Stimulated activated naive B cell treated with anti-CD40 and anti-IgM and Interleukin-4, amounts not matched to agents 10 μg/mL and 1 μg/mL and 100 μg/mL, for 72 hours (primary cell): ENCODE measurements at regions not wholly inside any gene's neighbourhood (a gene's known extent, or its start where the extent isn't known, plus 50 kb on each side); places are given as distances from the start of the nearest gene placed in this dataset.
"Not testable (repeated sequence)": the region's sequence is repeated elsewhere in the genome, so short reads cannot be mapped to it uniquely, and the experiment has no call there.

Source experiments
- ATAC-seq, 2 donors: fragments of 150-1000 bp; cut with Tn5 transposase; replicated peaks; 2 replicates each; pipeline ENCODE4 v1.10.0; 2021; ENCODE audit warnings: moderate library complexity in 1 of 2
- DNase-seq: peaks from one replicate; pipeline ENCODE4 v3.0.0; 2021
- H3K27ac Mint-ChIP-seq: one replicate; pipeline ENCODE4 v1.8.0; 2022; ENCODE audit warnings: mild to moderate bottlenecking, mixed read lengths
- H3K27me3 Mint-ChIP-seq, 2 donors: one replicate each; pipeline ENCODE4 v1.8.0; 2022; ENCODE audit warnings: mixed read lengths in 2 of 2
- H3K36me3 Mint-ChIP-seq, 2 donors: one replicate each; pipeline ENCODE4 v1.8.0; 2022; ENCODE audit warnings: mixed read lengths in 2 of 2, mild to moderate bottlenecking in 1 of 2
- H3K4me1 Mint-ChIP-seq, 2 donors: one replicate each; pipeline ENCODE4 v1.8.0; 2022; ENCODE audit warnings: mixed read lengths in 2 of 2, mild to moderate bottlenecking in 1 of 2
- H3K4me3 Mint-ChIP-seq, 2 donors: one replicate each; pipeline ENCODE4 v1.8.0; 2022; ENCODE audit warnings: mild to moderate bottlenecking in 2 of 2, mixed read lengths in 2 of 2, moderate library complexity in 1 of 2
- H3K9me3 Mint-ChIP-seq, 2 donors: one replicate each; pipeline ENCODE4 v1.8.0; 2022; ENCODE audit warnings: mixed read lengths in 2 of 2, mild to moderate bottlenecking in 1 of 2

GRCh38 chr6:58047865-58048264 is 730.4 kb downstream of the PRIM2 start:
- H3K4me3 Mint-ChIP-seq, H3K9me3 Mint-ChIP-seq, ATAC-seq, H3K27me3 Mint-ChIP-seq, H3K4me1 Mint-ChIP-seq, DNase-seq, H3K27ac Mint-ChIP-seq, H3K36me3 Mint-ChIP-seq: not testable (repeated sequence)

- H3K4me1 Mint-ChIP-seq, H3K27me3 Mint-ChIP-seq, H3K27ac Mint-ChIP-seq, H3K36me3 Mint-ChIP-seq, H3K9me3 Mint-ChIP-seq, ATAC-seq, DNase-seq, H3K4me3 Mint-ChIP-seq: not testable (repeated sequence)
These were observed 738.2 kb downstream of the PRIM2 start for GRCh38 chr6:58055465-58056176.

GRCh38 chr6:58059701-58060100 is 742.3 kb downstream of the PRIM2 start:
- not testable (repeated sequence) for DNase-seq, H3K4me1 Mint-ChIP-seq, ATAC-seq, H3K9me3 Mint-ChIP-seq, H3K4me3 Mint-ChIP-seq, H3K27me3 Mint-ChIP-seq, H3K27ac Mint-ChIP-seq, H3K36me3 Mint-ChIP-seq

GRCh38 chr6:58063542-58063941 is 746.1 kb downstream of the PRIM2 start:
- H3K4me3 Mint-ChIP-seq, DNase-seq, H3K27me3 Mint-ChIP-seq, H3K9me3 Mint-ChIP-seq, H3K36me3 Mint-ChIP-seq, ATAC-seq, H3K4me1 Mint-ChIP-seq, H3K27ac Mint-ChIP-seq: not testable (repeated sequence)

- ATAC-seq, H3K27ac Mint-ChIP-seq, H3K36me3 Mint-ChIP-seq, H3K9me3 Mint-ChIP-seq, H3K4me3 Mint-ChIP-seq, H3K4me1 Mint-ChIP-seq, DNase-seq, H3K27me3 Mint-ChIP-seq: not testable (repeated sequence)
These were observed 750.6 kb downstream of the PRIM2 start for GRCh38 chr6:58067867-58068548.

GRCh38 chr6:58073263-58073662 is 755.8 kb downstream of the PRIM2 start:
- DNase-seq: no peak
- Mint-ChIP-seq H3K4me1 (no peaks in the 10 kb centered on the region), H3K36me3 (no peaks in the 10 kb centered on the region), H3K9me3 (peaks cover 0 to 1% of the 10 kb centered on the region in 2 donors), H3K27me3 (no peaks in the 10 kb centered on the region), H3K4me3 (no peak overlapping the region), H3K27ac (no peak overlapping the region)
- ATAC-seq: no peak

- not testable (repeated sequence) for DNase-seq, H3K27ac Mint-ChIP-seq, H3K4me3 Mint-ChIP-seq, H3K36me3 Mint-ChIP-seq, H3K9me3 Mint-ChIP-seq, ATAC-seq, H3K4me1 Mint-ChIP-seq, H3K27me3 Mint-ChIP-seq
These were observed 772.6 kb downstream of the PRIM2 start for GRCh38 chr6:58090067-58090466.

- not testable (repeated sequence) for ATAC-seq, H3K4me3 Mint-ChIP-seq
These were observed 779.8 kb downstream of the PRIM2 start for GRCh38 chr6:58097251-58097650.

GRCh38 chr6:58113960-58114359 is 796.5 kb downstream of the PRIM2 start:
- H3K4me3 Mint-ChIP-seq: no peak overlapping the region
- H3K27me3 Mint-ChIP-seq: no peaks in the 10 kb centered on the region
- no peak overlapping the region for H3K27ac Mint-ChIP-seq
- ATAC-seq (no peak), DNase-seq (no peak)
- no peaks in the 10 kb centered on the region for H3K36me3 Mint-ChIP-seq
- H3K9me3 Mint-ChIP-seq: no peaks in the 10 kb centered on the region
- H3K4me1 Mint-ChIP-seq: no peaks in the 10 kb centered on the region

More at GRCh38 chr6:58097251-58097650, 779.8 kb downstream of the PRIM2 start:
- H3K27me3 Mint-ChIP-seq, DNase-seq, H3K27ac Mint-ChIP-seq, H3K4me1 Mint-ChIP-seq, H3K36me3 Mint-ChIP-seq, H3K9me3 Mint-ChIP-seq: not testable (repeated sequence)

GRCh38 chr6:58117162-58117561 is 799.7 kb downstream of the PRIM2 start:
- ATAC-seq, H3K4me1 Mint-ChIP-seq, H3K36me3 Mint-ChIP-seq, H3K9me3 Mint-ChIP-seq, H3K27ac Mint-ChIP-seq, H3K27me3 Mint-ChIP-seq, H3K4me3 Mint-ChIP-seq, DNase-seq: not testable (repeated sequence)

GRCh38 chr6:58121616-58122015 is 804.2 kb downstream of the PRIM2 start:
- H3K4me3 Mint-ChIP-seq, H3K27ac Mint-ChIP-seq, H3K4me1 Mint-ChIP-seq, H3K36me3 Mint-ChIP-seq, H3K9me3 Mint-ChIP-seq, ATAC-seq, DNase-seq, H3K27me3 Mint-ChIP-seq: not testable (repeated sequence)

GRCh38 chr6:58123770-58124169 is 806.3 kb downstream of the PRIM2 start:
- DNase-seq, H3K9me3 Mint-ChIP-seq, ATAC-seq: not testable (repeated sequence)

GRCh38 chr6:58128549-58128948 is 811.1 kb downstream of the PRIM2 start:
- not testable (repeated sequence) for H3K27me3 Mint-ChIP-seq, H3K36me3 Mint-ChIP-seq, H3K4me1 Mint-ChIP-seq, H3K4me3 Mint-ChIP-seq, ATAC-seq, H3K27ac Mint-ChIP-seq, H3K9me3 Mint-ChIP-seq, DNase-seq

More at GRCh38 chr6:58123770-58124169, 806.3 kb downstream of the PRIM2 start:
- not testable (repeated sequence) for H3K27me3 Mint-ChIP-seq, H3K4me3 Mint-ChIP-seq, H3K27ac Mint-ChIP-seq, H3K4me1 Mint-ChIP-seq, H3K36me3 Mint-ChIP-seq

- not testable (repeated sequence) for H3K9me3 Mint-ChIP-seq, H3K27me3 Mint-ChIP-seq, H3K27ac Mint-ChIP-seq, H3K4me3 Mint-ChIP-seq, ATAC-seq, H3K4me1 Mint-ChIP-seq, H3K36me3 Mint-ChIP-seq, DNase-seq
These were observed 811.7 kb downstream of the PRIM2 start for GRCh38 chr6:58129098-58129497.

GRCh38 chr6:58139746-58140145 is 822.3 kb downstream of the PRIM2 start:
- H3K36me3 Mint-ChIP-seq, H3K4me1 Mint-ChIP-seq: not testable (repeated sequence)

More at GRCh38 chr6:58139746-58140145, 822.3 kb downstream of the PRIM2 start:
- ATAC-seq, H3K9me3 Mint-ChIP-seq, H3K27ac Mint-ChIP-seq, H3K27me3 Mint-ChIP-seq, DNase-seq, H3K4me3 Mint-ChIP-seq: not testable (repeated sequence)
